K562 (cell line): ENCODE measurements at regions not wholly inside any gene's neighbourhood (a gene's known extent, or its start where the extent isn't known, plus 50 kb on each side); places are given as distances from the start of the nearest gene placed in this dataset.

ENCODE experiments used
- ATAC-seq: fragments of 200-7000 bp; cut with Tn5 transposase; 3 replicates; pipeline ENCODE4 v1.9.1; 2020; ENCODE audit warnings: moderate library complexity
- BruUV-seq: library from RNA; stranded (reverse); fragments of 400-500 nt; replicated peaks from 2 replicates; lab custom pipeline; 2021; lab: Mats Ljungman, UMichigan
- CTCF ChIA-PET: fragments of 300-600 bp; formaldehyde crosslinking; extraction: SDS; loops from one replicate; lab custom pipeline; 2021; ENCODE audit warnings: low intra/inter-chr PET ratio; lab: Yijun Ruan, JAX
- POLR2A ChIA-PET: fragments of 300-600, 350-650 bp; sonication (Branson Sonifier 250); formaldehyde crosslinking; extraction: SDS; loops from one replicate; lab custom pipeline; 2021; ENCODE audit warnings: antibody characterized with exemption, inconsistent platforms; lab: Yijun Ruan, JAX
- DNase-seq, 4 experiments: peaks; one replicate each; pipeline versions ENCODE4 v3.0.0 to v3.0.0-alpha.2; 2011 to 2018; ENCODE audit warnings: low spot score in 3 of 4, mixed read lengths in 3 of 4; ENCODE audit errors: extremely low read depth in 1 of 4
- FAIRE-seq: peaks from 2 replicates; lab custom pipeline; 2011; peaks lifted over from hg19 to GRCh38; lab: Jason Lieb, UNC
- H2AFZ ChIP-seq: 2 replicates; pipeline ENCODE4 v1.6.0; 2011; ENCODE audit warnings: low read depth, low read length, control low read depth, inconsistent platforms
- H3K27ac ChIP-seq: fragments of 200-600 bp; 3 replicates; pipeline ENCODE4 v1.8.0; 2011; ENCODE audit warnings: low read depth, mild to moderate bottlenecking, control low read depth, inconsistent platforms, low read length, moderate library complexity, mixed read lengths; ENCODE audit errors: extremely low read depth
- H3K27me3 ChIP-seq, 2 experiments: fragments of 300-600 bp in 1 of 2; 2 replicates in 1 of 2; 3 replicates in 1 of 2; pipeline versions ENCODE4 v1.6.0 to v1.8.0; 2011; ENCODE audit warnings: inconsistent platforms in 2 of 2, low read length in 2 of 2, mild to moderate bottlenecking in 1 of 2, mixed read lengths in 1 of 2, moderate library complexity in 1 of 2; ENCODE audit not compliant: control insufficient read depth in 2 of 2, insufficient read depth in 2 of 2
- H3K36me3 ChIP-seq: fragments of 300-600 bp; 3 replicates; pipeline ENCODE4 v1.8.0; 2011; ENCODE audit warnings: mild to moderate bottlenecking, low read length, inconsistent platforms; ENCODE audit not compliant: control insufficient read depth, insufficient read depth
- H3K4me1 ChIP-seq, 2 experiments: fragments of 200-600 bp in 1 of 2; replicated peaks in 1 of 2; 2 replicates in 1 of 2; 3 replicates in 1 of 2; pipeline versions ENCODE4 v1.5.1 to v1.8.0; 2011; ENCODE audit warnings: inconsistent platforms in 2 of 2, low read length in 2 of 2, mild to moderate bottlenecking in 1 of 2, mixed read lengths in 1 of 2, moderate library complexity in 1 of 2; ENCODE audit not compliant: control insufficient read depth in 2 of 2, insufficient read depth in 2 of 2
- H3K4me2 ChIP-seq: 2 replicates; pipeline ENCODE4 v1.6.1; 2011; ENCODE audit warnings: low read length, control low read depth, inconsistent platforms, mixed read lengths; ENCODE audit not compliant: insufficient read depth
- H3K4me3 ChIP-seq: fragments of 200-600 bp; sonication (generic), shearing (Covaris generic); 2 replicates; pipeline ENCODE4 v1.5.1; 2016; ENCODE audit warnings: control low read depth, inconsistent platforms
- H3K79me2 ChIP-seq: fragments of 200-600 bp; 3 replicates; pipeline ENCODE4 v1.8.0; 2011; ENCODE audit warnings: low read length, inconsistent platforms; ENCODE audit not compliant: control insufficient read depth, insufficient read depth
- H3K9ac ChIP-seq, 2 experiments: 2 replicates each; pipeline versions ENCODE4 v1.6.0 to v1.6.1; 2011; ENCODE audit warnings: low read depth in 2 of 2, low read length in 2 of 2, control low read depth in 1 of 2, inconsistent platforms in 1 of 2, mild to moderate bottlenecking in 1 of 2, mixed read lengths in 1 of 2; ENCODE audit not compliant: insufficient read depth in 1 of 2
- H3K9me1 ChIP-seq: one replicate; pipeline ENCODE4 v1.6.0; 2011; ENCODE audit warnings: inconsistent platforms, mild to moderate bottlenecking, low read length, moderate library complexity; ENCODE audit not compliant: control insufficient read depth, insufficient read depth
- H3K9me3 ChIP-seq: replicated peaks from 2 replicates; pipeline ENCODE4 v1.5.1; 2011; ENCODE audit warnings: low read depth, low read length, inconsistent platforms; ENCODE audit not compliant: control insufficient read depth, insufficient read depth
- H4K20me1 ChIP-seq: replicated peaks from 2 replicates; pipeline ENCODE4 v1.6.1; 2011; ENCODE audit warnings: low read length, inconsistent platforms, mixed read lengths; ENCODE audit not compliant: control insufficient read depth, insufficient read depth
- FOXJ3 ChIP-seq: sonication (generic); formaldehyde crosslinking; IDR thresholded peaks from 2 replicates; pipeline ENCODE4 v1.4.0; 2020; ENCODE audit warnings: mild to moderate bottlenecking, missing genetic modification reagents
- HINFP ChIP-seq: fragments of 450-650 bp; conservative IDR thresholded peaks from 2 replicates; pipeline ENCODE4 v1.6.1; 2016; ENCODE audit warnings: missing genetic modification characterization, low read depth, mild to moderate bottlenecking, control low read depth, missing compliant biosample characterization
- NFYB ChIP-seq: IDR thresholded peaks from 2 replicates; pipeline ENCODE4 v1.6.1; 2011; ENCODE audit warnings: mild to moderate bottlenecking, moderate library complexity; ENCODE audit not compliant: insufficient read length; ENCODE audit errors: extremely low read depth
- THAP7 ChIP-seq: fragments of 250-450 bp; sonication (Bioruptor Pico); IDR thresholded peaks from 2 replicates; pipeline ENCODE4 v1.5.0; 2021
- USF1 ChIP-seq: sonication (generic); formaldehyde crosslinking; IDR thresholded peaks from 2 replicates; pipeline ENCODE4 v1.9.0; 2022; ENCODE audit warnings: mild to moderate bottlenecking, missing genetic modification reagents
- USF2 ChIP-seq: sonication (generic); formaldehyde crosslinking; IDR thresholded peaks from 2 replicates; pipeline ENCODE4 v1.5.0; 2020; ENCODE audit warnings: missing genetic modification reagents
- WGBS: fragments of 100-300 bp; shearing (Covaris generic); methylation state at CpG from one replicate; pipeline ENCODE4 v1.1.6; 2016; ENCODE audit warnings: low coverage, mixed read lengths; ENCODE audit not compliant: insufficient coverage; ENCODE audit errors: missing lambda C conversion rate; 5-methylcytosine and 5-hydroxymethylcytosine counted together
- in situ Hi-C: fragments of 300-500 bp; cut with MboI; formaldehyde crosslinking; loops from 4 replicates; pipeline ENCODE4 v1.15.0; 2018; ENCODE audit warnings: inconsistent platforms, mixed read lengths
- intact Hi-C: fragments of 100-400 bp; cut with micrococcal nuclease; formaldehyde crosslinking; loops from 2 replicates; pipeline ENCODE4 v1.14.2; 2022

- TF ChIP-seq HINFP (no peak), FOXJ3 (no peak)
Measured at GRCh38 chr11:79515781-79516180, 75.0 kb upstream of the TENM4 start (continued).

- Histone ChIP-seq H3K9me3 (no peaks in the 10 kb centered on the region), H3K27me3 (no peaks in the 10 kb centered on the region), H3K27ac (no peak overlapping the region), H3K4me1 (no peaks in the 10 kb centered on the region), H3K9me1 (no peaks in the 10 kb centered on the region), H3K4me3 (no peak overlapping the region), H3K9ac (no peak overlapping the region), H3K79me2 (no peaks in the 10 kb centered on the region), H2AFZ (no peak overlapping the region), H4K20me1 (no peaks in the 10 kb centered on the region), H3K36me3 (no peaks in the 10 kb centered on the region), H3K4me2 (no peak overlapping the region)
- in situ Hi-C loops, result no loop called here
- POLR2A ChIA-PET, result no interaction called here
- BruUV-seq, result no TSS peak
- ATAC-seq (no peak), FAIRE-seq (no peak), DNase-seq (peak in 2 of 4 experiments; percentile 18 to 27)
- CTCF ChIA-PET, result no interaction called here
- intact Hi-C loops, result no loop called here
- TF ChIP-seq USF2 (peak; percentile 63), USF1 (CRISPR knock-in tag) (peak; percentile 35; the same call in 1 of the 2 replicates), NFYB (peak; percentile 83), THAP7 (CRISPR knock-in tag) (no peak)
- WGBS, result 0% methylated on average over 2 of the region's 2 CpGs
Measured at GRCh38 chr11:79514695-79515094, 73.9 kb upstream of the TENM4 start.
